B cell (primary cell): ENCODE measurements at regions not wholly inside any gene's neighbourhood (a gene's known extent, or its start where the extent isn't known, plus 50 kb on each side); places are given as distances from the start of the nearest gene placed in this dataset.

ENCODE experiments used
- ATAC-seq: fragments of 200-7000 bp; cut with Tn5 transposase; one replicate; pipeline ENCODE4 v1.10.0; 2021; ENCODE audit warnings: low read depth, mild to moderate bottlenecking, moderate number of reproducible peaks, moderate library complexity
- CTCF ChIA-PET: fragments of 350-600 bp; sonication (Branson Sonifier 250); formaldehyde crosslinking; loops from one replicate; lab custom pipeline; 2021; ENCODE audit warnings: antibody characterized with exemption, inconsistent platforms; lab: Charles Lee
- POLR2A ChIA-PET: fragments of 350-600 bp; sonication (Branson Sonifier 250); formaldehyde crosslinking; loops from one replicate; lab custom pipeline; 2021; ENCODE audit warnings: antibody characterized with exemption; lab: Charles Lee
- DNase-seq: peaks from one replicate; pipeline ENCODE4 v3.0.0; 2013
- H2AFZ ChIP-seq: 2 replicates; pipeline ENCODE4 v1.6.1; 2012; ENCODE audit warnings: mild to moderate bottlenecking, low read depth, low read length; ENCODE audit not compliant: insufficient read depth, poor library complexity, severe bottlenecking
- H3K27ac ChIP-seq, 2 donors: 1 replicate in 1 of 2; 2 replicates in 1 of 2; pipeline ENCODE4 v1.5.1; 2012 to 2013; ENCODE audit warnings: low read length in 2 of 2, mild to moderate bottlenecking in 2 of 2, moderate library complexity in 1 of 2
- H3K27me3 ChIP-seq, 4 experiments: fragments of 200-600 bp in 1 of 4; sonication (generic) in 1 of 4; replicated peaks in 1 of 4; 1 replicate in 2 of 4; 2 replicates in 2 of 4; pipeline versions ENCODE4 v1.6.1 to v1.7.0; 2013 to 2016; ENCODE audit warnings: low read length in 3 of 4, mild to moderate bottlenecking in 2 of 4, mixed read lengths in 1 of 4, moderate library complexity in 1 of 4; ENCODE audit not compliant: insufficient read depth in 4 of 4, control insufficient read depth in 3 of 4; ENCODE audit errors: control extremely low read depth in 1 of 4
- H3K36me3 ChIP-seq, 2 experiments: replicated peaks in 1 of 2; 1 replicate in 1 of 2; 2 replicates in 1 of 2; pipeline versions ENCODE4 v1.6.1 to v1.7.1; 2013; ENCODE audit warnings: low read length in 1 of 2; ENCODE audit not compliant: insufficient read depth in 2 of 2, control insufficient read depth in 1 of 2; ENCODE audit errors: control extremely low read depth in 1 of 2, extremely low read depth in 1 of 2
- H3K4me1 ChIP-seq, 2 donors: fragments of 200-600 bp in 1 of 2; sonication (generic) in 1 of 2; 1 replicate in 1 of 2; 2 replicates in 1 of 2; pipeline versions ENCODE4 v1.5.1 to v1.6.1; 2013 to 2017; ENCODE audit warnings: low read length in 2 of 2; ENCODE audit not compliant: control insufficient read depth in 2 of 2, insufficient read depth in 2 of 2
- H3K4me2 ChIP-seq: replicated peaks from 2 replicates; pipeline ENCODE3; 2012; ENCODE audit warnings: mild to moderate bottlenecking, low read depth, low read length; ENCODE audit not compliant: poor library complexity, severe bottlenecking
- H3K4me3 ChIP-seq, 5 experiments: fragments of 200-600 bp in 1 of 5; sonication (generic) in 1 of 5; 1 replicate in 3 of 5; 2 replicates in 2 of 5; pipeline versions ENCODE4 v1.5.1 to v1.7.0; 2011 to 2016; ENCODE audit warnings: low read length in 4 of 5, mild to moderate bottlenecking in 4 of 5, low read depth in 2 of 5, control low read depth in 1 of 5, moderate library complexity in 1 of 5; ENCODE audit not compliant: insufficient read depth in 1 of 5; ENCODE audit errors: control extremely low read depth in 1 of 5, extremely low read depth in 1 of 5
- H3K79me2 ChIP-seq: fragments of 200-600 bp; sonication (generic); one replicate; pipeline ENCODE4 v1.6.0; 2016; ENCODE audit warnings: low read length; ENCODE audit not compliant: control insufficient read depth, insufficient read depth
- H3K9ac ChIP-seq: fragments of 200-600 bp; sonication (generic); 2 replicates; pipeline ENCODE4 v1.6.1; 2017; ENCODE audit warnings: mild to moderate bottlenecking, low read length, moderate library complexity
- H3K9me3 ChIP-seq, 3 donors: one replicate each; pipeline versions ENCODE4 v1.6.1 to v1.7.1; 2013; ENCODE audit warnings: low read length in 2 of 3; ENCODE audit not compliant: control insufficient read depth in 2 of 3, insufficient read depth in 1 of 3; ENCODE audit errors: control extremely low read depth in 1 of 3
- H4K20me1 ChIP-seq: 2 replicates; pipeline ENCODE4 v1.6.0; 2012; ENCODE audit warnings: mild to moderate bottlenecking, low read length; ENCODE audit not compliant: insufficient read depth, control insufficient read depth, poor library complexity, severe bottlenecking
- H3K27ac Mint-ChIP-seq: one replicate; pipeline ENCODE4 v1.8.0; 2021; ENCODE audit warnings: mixed read lengths
- H3K27me3 Mint-ChIP-seq: one replicate; pipeline ENCODE4 v1.8.0; 2021; ENCODE audit warnings: mixed read lengths
- H3K4me1 Mint-ChIP-seq: one replicate; pipeline ENCODE4 v1.8.0; 2021; ENCODE audit warnings: mixed read lengths
- H3K4me3 Mint-ChIP-seq: one replicate; pipeline ENCODE4 v1.8.0; 2021; ENCODE audit warnings: mixed read lengths
- H3K9me3 Mint-ChIP-seq: one replicate; pipeline ENCODE4 v1.8.0; 2022; ENCODE audit warnings: mixed read lengths; ENCODE audit not compliant: insufficient read depth
- EZH2 ChIP-seq: IDR thresholded peaks from 2 replicates; pipeline ENCODE4 v1.6.1; 2012; ENCODE audit warnings: borderline replicate concordance, low read depth, mild to moderate bottlenecking, moderate library complexity, low read length; ENCODE audit not compliant: insufficient read depth, poor library complexity, severe bottlenecking
- WGBS: methylation state at CpG from one replicate; pipeline ENCODE4 v1.1.5; 2013; ENCODE audit warnings: missing lambda C conversion rate; ENCODE audit not compliant: insufficient coverage; 5-methylcytosine and 5-hydroxymethylcytosine counted together
- intact Hi-C: fragments of 100-400 bp; cut with micrococcal nuclease; formaldehyde crosslinking; loops from one replicate; pipeline ENCODE4 v1.10.0; 2022
- TF ChIP-seq, protein P1 (sequence below): fragments of 200-600 bp; IDR thresholded peaks from one replicate; pipeline ENCODE4 v1.8.0; 2022; ENCODE audit warnings: antibody characterized with exemption, mild to moderate bottlenecking

DNA sequence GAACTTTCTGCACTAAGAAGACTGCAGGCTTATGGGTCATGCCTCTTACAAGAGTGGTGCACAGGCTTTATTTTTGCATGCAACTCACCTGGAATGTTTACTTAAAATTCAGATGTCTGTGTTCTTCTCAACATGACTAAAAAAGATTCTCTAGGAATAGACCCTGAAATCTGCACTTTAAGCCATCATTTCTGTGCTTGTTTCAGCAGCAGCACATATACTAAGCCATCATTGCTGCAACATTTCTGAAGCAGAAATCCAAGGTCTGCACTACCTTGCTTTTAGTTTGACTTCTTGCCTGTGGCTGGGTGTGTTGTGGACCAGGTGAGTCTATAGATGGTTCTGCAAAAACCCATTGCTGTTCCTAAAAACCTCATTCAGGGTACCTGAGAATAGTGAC, 156.8 kb downstream of the CEP120 start:
- CTCF ChIA-PET: no interaction called here

DNA sequence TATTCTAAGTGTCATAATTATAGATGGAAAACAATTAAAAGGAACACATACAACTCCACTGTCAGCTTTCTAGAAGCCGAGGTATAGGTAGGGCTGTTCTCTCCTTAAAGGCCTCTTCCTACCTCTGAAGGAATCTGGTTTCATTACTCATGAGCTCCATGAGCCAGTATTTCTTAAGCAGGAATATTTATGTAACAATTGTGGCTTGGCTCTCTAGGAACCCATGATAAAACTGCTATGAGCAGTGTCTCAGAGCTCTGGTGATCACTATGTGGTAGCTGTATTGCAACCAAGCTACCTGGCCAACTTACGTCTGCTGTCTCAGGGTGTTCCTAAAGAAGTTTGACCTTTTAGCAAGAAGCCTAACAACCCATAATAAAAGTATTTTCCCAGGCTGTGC, 157.7 kb downstream of the CEP120 start:
- no peak overlapping the region for H3K27ac ChIP-seq
- intact Hi-C loops: no loop called here

More for the DNA sequence above, 156.8 kb downstream of the CEP120 start:
- no peak overlapping the region for H3K4me3 Mint-ChIP-seq
- H3K27me3 ChIP-seq: no peaks in the 10 kb centered on the region
- intact Hi-C loops: no loop called here
- peaks cover 4% of the 10 kb centered on the region for H3K9me3 Mint-ChIP-seq
- H3K79me2 ChIP-seq: no peaks in the 10 kb centered on the region
- POLR2A ChIA-PET: no interaction called here
- no peak overlapping the region for H3K9ac ChIP-seq
- no peak overlapping the region for H3K4me3 ChIP-seq
- peaks cover 6% of the 10 kb centered on the region for H3K27me3 Mint-ChIP-seq
- H3K36me3 ChIP-seq: no peaks in the 10 kb centered on the region
- H3K27ac Mint-ChIP-seq: no peak overlapping the region
- no peak overlapping the region for H2AFZ ChIP-seq
- H3K4me1 ChIP-seq: no peaks in the 10 kb centered on the region
- no peaks in the 10 kb centered on the region for H3K9me3 ChIP-seq
- TF ChIP-seq, protein P1, sequence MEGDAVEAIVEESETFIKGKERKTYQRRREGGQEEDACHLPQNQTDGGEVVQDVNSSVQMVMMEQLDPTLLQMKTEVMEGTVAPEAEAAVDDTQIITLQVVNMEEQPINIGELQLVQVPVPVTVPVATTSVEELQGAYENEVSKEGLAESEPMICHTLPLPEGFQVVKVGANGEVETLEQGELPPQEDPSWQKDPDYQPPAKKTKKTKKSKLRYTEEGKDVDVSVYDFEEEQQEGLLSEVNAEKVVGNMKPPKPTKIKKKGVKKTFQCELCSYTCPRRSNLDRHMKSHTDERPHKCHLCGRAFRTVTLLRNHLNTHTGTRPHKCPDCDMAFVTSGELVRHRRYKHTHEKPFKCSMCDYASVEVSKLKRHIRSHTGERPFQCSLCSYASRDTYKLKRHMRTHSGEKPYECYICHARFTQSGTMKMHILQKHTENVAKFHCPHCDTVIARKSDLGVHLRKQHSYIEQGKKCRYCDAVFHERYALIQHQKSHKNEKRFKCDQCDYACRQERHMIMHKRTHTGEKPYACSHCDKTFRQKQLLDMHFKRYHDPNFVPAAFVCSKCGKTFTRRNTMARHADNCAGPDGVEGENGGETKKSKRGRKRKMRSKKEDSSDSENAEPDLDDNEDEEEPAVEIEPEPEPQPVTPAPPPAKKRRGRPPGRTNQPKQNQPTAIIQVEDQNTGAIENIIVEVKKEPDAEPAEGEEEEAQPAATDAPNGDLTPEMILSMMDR: no peak
- TF ChIP-seq EZH2: no peak
- H4K20me1 ChIP-seq: no peaks in the 10 kb centered on the region
- H3K4me1 Mint-ChIP-seq: no peaks in the 10 kb centered on the region
- ATAC-seq: no peak
- no peak overlapping the region for H3K27ac ChIP-seq
- H3K4me2 ChIP-seq: no peak overlapping the region
- no peak for DNase-seq

More for the DNA sequence above, 157.7 kb downstream of the CEP120 start:
- Histone ChIP-seq H3K79me2 (no peaks in the 10 kb centered on the region), H3K36me3 (no peaks in the 10 kb centered on the region), H3K9ac (no peak overlapping the region), H3K27me3 (no peaks in the 10 kb centered on the region), H4K20me1 (no peaks in the 10 kb centered on the region), H3K4me1 (no peaks in the 10 kb centered on the region), H3K4me3 (no peak overlapping the region), H3K9me3 (no peaks in the 10 kb centered on the region), H3K4me2 (no peak overlapping the region), H2AFZ (no peak overlapping the region)
- CTCF ChIA-PET: no interaction called here
- DNase-seq (no peak), ATAC-seq (no peak)
- Mint-ChIP-seq H3K27me3 (peaks cover 6% of the 10 kb centered on the region), H3K9me3 (peaks cover 4% of the 10 kb centered on the region), H3K4me3 (no peak overlapping the region), H3K27ac (no peak overlapping the region), H3K4me1 (no peaks in the 10 kb centered on the region)
- TF ChIP-seq, protein P1: no peak
- TF ChIP-seq EZH2: no peak
- no CpG with 5 or more reads among the region's 2 CpGs for WGBS
- POLR2A ChIA-PET: no interaction called here
